Right kidney (tissue), 1 donor: ENCODE measurements at regions not wholly inside any gene's neighbourhood (a gene's known extent, or its start where the extent isn't known, plus 50 kb on each side); places are given as distances from the start of the nearest gene placed in this dataset.

ENCODE experiments used
- DNase-seq: peaks from one replicate; pipeline ENCODE4 v3.0.0-alpha.2; 2016

DNA sequence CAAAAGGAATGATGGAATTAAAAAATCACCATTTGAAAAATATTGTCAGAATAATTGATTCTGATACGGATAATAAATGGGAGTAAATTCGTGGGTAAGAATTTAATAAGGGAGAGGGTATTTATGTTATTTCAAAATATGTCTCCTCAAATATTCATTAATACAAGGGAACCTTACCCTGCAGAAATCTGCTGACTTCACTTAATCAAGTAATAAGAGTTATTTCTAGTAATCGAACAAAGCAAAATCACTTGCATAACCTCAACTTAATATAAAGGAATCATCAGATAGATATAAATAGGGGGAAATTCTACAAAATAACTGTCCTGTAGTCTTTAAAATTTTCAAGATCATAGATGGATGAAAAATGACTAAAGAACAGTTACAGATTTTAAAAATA, 1164.7 kb upstream of the GJE1 start:
- no peak for DNase-seq

DNA sequence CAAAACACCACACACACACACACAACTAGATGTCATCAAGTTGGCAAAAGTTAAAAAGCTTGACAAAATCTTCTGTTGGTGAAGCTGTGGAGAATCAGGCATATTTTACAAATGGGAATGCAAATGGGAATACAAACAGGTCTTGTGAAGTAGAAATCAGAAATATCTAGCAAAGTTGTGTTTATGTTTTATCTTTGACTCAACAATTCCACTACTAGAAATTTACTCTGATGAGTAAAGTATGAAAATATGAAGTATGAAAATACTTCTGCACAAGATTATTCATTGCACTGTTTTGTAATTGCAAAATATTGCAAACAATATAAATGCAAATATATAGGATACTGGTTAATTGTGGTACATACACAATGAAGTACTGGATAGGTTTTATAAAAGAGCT, 1166.0 kb upstream of the GJE1 start:
- no peak for DNase-seq

DNA sequence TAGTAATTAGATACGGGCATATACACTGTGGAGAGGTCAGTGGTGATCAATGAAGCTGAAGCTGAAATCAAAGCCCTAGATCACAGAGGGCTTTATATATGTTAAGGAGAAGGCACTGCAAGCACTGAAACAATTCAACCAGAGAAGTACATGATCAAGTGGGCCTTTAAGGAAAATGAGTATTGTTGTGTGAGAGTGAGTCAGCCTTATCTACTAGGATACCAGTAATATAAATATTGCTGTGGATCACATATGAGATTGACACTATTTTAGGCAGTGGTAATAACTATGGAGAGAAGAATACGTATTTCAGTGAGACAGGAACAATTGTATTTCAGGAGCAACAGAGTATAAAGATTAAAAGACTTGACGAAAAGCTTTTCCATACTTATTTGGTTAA, 1172.2 kb upstream of the GJE1 start:
- no peak for DNase-seq

DNA sequence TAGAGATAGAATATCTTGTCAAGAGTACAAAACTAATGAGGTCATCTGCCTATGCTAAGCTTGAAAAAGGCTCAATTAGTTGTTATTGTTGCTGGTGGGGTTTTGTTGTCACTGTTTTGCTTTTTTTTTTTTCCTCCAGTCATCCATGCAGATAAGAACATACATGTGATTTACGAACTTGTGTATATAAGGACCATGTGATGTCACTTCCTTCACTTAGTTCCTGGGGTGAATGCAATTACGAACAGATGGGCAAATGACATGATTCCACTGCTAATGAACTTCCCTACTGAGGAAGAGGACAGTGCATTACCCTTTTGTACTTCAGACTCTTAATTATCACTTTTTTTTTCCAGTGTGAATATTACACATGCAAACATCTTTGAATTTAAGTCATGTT, 1175.3 kb upstream of the GJE1 start:
- DNase-seq: no peak

DNA sequence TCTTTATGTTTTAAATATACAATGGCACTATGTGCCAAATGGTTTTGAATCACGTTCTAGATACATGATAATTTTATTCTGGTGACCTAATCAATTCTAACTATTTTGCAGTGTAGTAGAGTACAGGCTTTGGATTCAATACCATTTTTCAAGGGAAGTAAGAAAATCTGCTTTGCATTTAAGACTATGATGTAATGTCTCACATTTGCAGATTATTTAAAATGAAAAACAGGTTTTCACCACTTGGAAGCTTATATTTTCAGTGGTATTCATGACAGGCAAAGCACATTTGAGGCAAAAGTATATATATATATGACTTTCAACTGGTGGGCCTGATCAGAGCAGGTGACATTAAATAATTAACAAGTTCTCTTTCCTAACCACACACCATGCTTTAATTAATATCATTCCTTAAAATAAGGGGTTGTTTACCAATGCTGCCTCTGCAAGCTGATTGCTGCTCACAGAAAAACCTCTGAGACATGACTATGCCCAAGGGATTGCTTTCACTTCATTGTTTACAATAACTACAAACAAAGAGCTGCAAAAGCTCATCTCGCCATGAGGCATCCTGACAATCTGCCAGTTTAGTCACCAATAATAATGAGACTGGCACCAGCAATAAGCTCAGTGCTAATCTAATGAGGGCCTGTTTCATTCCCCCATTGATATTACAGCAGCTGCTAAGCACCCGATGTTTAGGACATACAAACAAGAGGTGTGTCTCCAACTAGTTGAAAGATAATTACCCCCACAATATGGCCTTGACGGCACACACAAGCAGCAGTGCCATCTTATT, 1176.0 kb upstream of the GJE1 start:
- DNase-seq: no peak

DNA sequence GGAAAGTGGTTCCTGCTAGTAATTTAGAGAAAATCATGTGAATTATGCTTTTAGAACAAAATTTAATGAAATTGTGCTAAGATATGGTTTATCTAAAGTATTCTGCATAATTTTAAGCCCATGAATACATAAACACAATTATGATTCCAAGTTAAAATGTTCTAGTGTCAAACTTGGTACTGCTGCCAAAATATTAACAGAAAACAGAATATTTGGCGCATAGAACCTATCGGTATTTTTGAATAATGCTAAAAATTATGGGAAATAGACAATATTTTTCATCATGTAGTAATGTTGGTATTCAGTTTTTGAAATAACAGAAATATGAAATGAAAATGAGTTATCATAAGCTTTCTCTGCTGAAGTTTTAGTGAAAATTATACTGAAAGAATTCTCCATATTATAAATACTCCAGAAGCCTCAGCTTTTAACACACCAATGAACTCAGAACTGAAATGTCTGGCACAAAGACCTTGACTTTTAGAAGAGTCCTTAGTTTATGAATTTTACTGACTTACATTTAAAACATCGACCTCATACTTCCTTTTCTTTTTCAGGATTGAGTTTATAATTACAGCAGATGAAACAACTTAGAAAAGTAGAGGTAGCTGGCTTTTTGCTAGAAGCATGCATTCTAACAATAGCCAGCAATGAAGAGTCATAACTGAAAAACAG, 1192.3 kb upstream of the GJE1 start:
- DNase-seq: no peak

DNA sequence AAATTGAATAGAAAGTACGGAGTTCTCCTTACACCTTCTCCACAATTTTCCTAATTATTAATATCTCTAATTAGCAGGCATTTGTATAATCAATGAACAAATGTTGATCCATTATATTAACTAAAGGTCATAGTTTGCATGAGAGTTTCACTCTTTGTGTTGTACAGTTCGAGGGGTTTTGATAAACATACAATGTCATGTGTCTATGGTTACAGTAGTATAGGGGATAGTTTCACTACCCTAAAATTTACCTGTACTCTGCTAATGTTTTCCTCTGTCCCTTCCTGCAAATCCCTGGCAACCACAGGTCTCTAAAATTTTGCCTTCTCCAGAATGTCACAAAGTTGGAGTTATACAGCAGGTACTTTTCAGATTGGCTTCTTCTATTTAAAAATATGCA, 1199.8 kb upstream of the GJE1 start:
- no peak for DNase-seq

DNA sequence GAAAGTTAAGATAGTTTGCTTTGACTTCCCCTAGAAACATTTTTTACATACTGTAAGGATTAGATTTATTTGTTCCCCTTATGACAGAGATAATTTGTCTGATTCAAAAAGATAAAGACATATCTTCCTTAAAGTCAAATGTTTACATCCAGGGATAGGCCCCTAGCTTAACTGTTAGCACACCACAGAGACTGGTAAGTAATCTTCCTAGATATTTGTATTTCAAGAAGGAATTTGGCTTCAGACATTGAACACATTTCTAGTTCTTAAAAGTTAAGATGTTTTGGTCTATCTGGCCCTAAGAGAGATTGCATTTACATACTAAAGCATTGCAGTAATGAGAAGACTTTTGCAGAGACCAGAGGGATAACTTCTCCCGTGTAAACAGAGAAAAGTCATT, 1201.1 kb upstream of the GJE1 start:
- no peak for DNase-seq

DNA sequence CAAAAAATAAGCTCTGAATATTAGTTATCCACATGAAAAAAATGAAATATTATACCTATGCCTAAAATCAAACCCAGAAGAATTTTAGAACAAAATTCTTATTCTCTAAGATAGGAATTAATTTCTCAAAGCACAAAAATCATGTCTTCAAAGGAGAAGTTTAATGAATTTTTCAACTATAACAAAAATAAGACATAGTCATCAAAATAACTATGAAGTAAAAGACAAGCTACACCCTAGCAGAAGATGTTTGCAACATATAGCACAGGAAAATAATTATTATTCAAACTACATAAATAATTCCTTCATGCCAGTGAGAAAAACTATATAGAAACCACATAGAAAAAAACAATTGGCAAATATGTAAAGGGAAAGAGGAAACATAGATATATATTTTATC, 1203.6 kb upstream of the GJE1 start:
- no peak for DNase-seq

DNA sequence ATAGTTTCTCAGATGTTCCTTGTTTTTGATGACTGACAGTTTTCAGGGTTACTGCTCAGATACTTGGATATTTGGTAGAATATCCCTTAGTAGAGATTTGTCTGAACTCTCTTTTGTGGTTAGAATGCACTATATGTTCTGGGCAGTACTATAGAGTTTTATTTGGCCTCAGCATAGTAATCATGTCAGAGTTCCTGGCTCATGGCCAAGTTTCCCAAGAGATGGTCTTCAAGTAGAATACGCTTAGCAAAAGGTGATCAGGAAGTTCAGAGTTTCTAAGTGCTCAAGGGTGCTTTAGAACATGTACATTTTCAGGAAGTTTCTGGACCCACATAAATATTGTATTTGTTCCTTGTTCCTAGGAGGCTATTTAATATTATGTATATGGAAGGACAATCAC, 1209.7 kb upstream of the GJE1 start:
- no peak for DNase-seq

DNA sequence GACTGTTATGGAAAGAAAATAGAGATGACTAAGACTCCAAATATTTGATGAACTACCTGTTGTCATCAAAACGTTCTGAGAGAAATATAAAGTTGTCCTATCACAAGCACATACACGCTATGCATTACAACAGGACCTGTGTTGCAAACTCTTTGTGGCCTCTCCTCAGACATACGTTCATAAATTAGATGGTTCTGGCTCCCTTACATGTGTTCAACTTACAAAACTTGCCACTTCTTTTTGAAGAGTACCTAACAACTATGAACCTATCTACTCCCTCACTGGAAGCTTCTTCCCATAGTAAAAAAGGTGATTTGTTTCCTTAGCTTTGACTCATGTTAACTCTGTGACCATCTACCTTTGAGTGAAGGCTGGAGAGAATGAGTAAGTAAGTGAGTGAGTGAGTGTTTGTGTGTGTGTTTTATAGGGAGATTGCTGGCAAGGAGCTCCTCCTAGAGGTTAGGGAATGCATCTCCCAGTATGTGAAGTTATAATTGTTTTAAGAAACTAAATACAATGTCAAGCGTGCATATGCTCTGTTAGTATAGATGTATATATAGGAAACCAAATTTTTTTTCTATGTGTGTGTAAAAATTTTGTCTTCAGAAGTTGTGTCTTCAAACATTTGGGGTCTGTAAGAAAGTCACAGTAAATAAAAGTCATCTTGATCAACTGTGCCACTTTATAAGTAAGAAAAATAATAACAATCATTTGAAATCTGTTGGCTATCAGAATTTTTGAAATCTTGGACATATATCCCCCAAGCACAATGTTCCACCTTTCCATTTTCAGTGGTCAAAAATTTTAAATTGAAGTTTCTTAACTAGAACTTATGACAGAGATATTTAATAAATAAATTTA, 1211.1 kb upstream of the GJE1 start:
- DNase-seq: peak; percentile 10

DNA sequence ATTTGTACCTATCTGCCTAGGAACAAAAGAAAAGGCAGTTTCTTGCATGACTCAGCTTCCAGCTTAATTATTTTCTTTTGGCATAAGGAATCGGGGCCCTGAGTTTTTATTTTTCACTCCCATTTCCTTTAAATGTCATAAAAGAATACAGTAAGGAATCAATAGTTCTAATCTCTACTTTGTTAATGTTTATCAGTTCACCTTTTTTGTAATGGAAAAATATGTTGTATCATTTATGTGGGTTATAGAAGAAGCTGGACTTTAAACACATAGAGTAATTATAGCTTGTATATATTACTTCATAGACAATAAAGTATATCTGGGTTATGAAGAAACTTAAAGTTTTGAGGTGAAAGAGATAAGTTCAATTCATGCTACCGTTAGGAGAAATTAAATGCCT, 1214.8 kb upstream of the GJE1 start:
- no peak for DNase-seq

DNA sequence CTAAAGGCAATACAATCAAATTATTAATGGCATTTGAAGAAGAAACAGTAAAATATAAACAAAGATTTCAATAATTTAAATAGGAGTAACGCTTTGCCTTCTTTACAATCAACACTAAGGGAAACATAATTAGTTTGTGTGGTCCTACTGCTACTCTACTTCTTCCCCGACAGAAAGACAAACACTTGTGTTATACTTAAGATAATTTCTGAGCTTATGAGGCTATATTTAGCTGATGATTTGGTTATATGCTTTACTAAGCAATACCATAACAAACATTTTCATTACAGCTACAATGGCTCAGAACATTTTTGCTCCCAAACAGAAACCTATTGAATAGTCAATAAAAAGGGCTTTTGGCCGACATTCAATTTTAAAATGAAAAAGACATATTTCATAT, 1217.2 kb upstream of the GJE1 start:
- DNase-seq: no peak

DNA sequence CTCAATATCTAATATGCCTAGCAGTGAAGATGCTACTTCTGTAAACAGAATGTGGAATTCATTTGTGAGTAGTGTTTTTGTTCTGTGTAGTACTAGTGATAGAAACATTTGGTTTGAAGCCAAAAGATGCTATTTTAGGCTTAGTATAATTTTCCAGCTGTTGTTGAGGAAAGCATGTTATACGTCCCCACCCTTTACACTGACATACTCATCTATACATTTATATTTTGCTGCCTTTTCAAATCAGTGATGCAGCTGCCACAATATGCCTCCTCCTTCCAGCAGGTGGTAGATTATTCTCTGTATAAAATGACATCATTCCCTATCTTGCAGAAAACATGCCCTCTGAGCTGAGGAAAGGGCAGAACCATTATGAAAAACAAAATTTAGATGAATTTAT, 1217.6 kb upstream of the GJE1 start:
- no peak for DNase-seq

DNA sequence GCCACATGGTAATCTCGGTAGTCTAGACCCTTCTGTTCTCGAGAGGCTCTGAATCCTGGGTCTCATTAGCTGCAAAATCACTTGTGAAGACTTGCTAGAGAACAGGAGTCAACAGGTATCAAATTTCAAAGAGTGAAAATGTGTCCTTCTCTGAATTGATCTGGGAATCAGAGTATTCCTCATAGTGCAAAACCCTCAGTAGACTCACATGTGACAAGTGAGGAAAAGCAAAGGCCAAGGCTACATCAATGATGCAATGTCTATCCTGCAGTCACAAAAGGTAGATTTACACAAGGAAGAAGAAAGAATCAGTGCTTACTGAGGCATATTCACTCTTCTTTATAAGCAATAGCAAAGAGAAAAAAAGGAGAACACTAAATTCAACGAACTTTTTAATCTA, 1220.0 kb upstream of the GJE1 start:
- no peak for DNase-seq

DNA sequence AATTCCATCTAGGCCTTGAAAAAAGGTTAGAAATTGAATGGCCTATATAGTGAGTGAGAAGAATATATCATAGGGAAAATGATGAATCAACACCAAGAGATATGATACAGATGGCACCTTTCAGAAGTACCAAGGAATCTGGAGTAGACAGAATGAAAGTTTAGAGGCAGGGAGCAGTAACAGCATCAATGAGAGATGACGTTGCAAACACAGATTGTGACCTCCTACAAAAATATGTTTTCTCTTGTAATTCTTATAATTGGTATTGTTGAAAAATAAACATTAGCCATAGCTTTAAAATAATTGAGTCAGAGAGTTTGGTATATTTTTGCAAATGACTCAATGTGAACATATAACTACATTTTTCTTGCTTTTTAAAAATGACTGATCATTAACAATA, 1223.1 kb upstream of the GJE1 start:
- no peak for DNase-seq

DNA sequence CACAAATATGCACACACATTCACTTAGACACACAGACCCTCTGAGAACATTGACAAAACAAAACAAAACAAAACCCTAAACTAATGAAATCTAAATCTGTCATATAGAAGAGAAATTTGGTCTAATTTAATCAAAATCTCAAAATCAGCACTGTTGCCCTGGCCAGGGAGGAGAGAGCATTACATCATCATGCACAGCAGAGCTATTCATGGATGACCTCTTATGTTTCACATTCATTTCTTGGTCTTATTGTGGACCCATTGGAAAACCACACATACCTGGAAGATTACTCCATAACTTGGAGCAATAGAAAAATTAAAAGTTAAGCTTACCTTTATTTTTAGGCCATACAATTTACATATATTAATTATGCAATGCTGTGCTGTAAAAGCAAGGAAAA, 1223.6 kb upstream of the GJE1 start:
- no peak for DNase-seq

DNA sequence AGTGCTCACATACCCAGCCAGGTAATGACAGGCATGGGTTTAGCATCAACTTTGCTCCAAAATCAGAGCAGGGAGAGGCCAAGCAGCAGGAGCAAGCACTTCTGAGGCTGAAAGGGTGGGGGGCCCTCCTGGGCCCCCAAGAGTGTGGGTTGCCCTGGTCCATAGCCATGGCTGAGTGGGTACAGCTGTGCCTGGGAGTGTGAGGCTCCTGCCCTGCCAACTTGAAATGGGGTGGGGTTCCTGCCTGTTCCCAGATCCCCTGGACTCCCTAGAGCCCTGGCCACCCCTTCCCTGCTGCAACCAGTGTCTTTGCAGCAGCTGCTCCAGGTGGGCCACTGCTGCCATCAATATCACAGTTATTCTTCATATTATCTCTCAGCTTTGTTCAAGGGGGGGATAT, 1224.2 kb upstream of the GJE1 start:
- DNase-seq: no peak

DNA sequence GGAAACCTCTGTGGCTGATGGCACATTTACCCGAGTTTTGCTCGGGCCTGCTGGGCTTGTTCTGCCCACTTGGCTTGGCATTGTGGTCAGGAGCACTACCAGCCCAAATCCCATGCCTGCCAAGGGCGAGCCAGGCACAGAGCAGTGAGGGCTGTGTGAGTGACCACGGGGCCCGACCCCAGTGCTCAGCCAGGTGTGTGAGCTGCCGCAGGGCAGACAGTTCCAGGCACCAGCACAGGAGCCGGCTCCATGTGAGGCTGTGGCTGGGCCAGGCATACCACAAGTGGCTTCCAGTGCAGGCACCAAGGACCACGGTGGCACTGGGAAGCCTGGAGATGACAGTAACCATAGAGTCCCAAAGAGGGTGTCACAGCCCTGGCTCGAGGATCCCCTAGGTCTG, 1225.5 kb upstream of the GJE1 start:
- no peak for DNase-seq

DNA sequence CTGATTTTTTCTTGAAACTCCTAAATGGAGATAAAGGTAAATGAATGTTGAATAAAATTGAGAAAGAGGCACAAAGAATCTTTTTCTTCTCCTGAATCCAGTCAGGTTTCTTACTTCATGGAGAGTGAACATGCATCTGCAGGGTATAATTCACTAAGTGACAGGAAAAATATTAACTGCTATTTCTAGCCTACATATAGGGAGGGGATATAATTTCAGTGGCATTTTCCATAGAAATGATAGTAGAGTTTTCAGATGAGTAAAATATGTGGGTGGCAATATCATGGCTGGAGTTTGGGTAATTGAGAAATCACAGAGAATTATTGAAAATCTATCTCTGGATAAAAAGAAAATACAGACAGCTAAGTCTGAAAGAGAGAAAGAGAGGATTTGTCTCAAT, 1227.0 kb upstream of the GJE1 start:
- no peak for DNase-seq

DNA sequence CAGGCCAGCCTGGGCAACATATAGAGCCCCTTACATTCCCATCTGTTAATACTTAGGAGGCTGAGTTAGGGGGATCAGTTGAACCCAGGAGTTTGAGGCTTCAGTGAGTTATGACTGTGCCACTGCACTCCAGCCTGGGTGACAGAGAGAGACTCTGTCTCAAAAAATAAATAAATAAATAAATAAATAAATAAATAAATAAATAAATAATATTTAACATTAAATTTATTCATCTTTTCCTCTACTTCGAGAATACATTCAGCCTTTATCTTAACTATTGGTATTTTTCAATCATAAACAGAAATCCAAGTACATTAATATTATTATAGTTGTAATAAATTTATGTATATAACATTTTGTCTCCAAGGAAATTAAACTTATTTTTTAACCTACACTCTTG, 1227.7 kb upstream of the GJE1 start:
- DNase-seq: no peak

DNA sequence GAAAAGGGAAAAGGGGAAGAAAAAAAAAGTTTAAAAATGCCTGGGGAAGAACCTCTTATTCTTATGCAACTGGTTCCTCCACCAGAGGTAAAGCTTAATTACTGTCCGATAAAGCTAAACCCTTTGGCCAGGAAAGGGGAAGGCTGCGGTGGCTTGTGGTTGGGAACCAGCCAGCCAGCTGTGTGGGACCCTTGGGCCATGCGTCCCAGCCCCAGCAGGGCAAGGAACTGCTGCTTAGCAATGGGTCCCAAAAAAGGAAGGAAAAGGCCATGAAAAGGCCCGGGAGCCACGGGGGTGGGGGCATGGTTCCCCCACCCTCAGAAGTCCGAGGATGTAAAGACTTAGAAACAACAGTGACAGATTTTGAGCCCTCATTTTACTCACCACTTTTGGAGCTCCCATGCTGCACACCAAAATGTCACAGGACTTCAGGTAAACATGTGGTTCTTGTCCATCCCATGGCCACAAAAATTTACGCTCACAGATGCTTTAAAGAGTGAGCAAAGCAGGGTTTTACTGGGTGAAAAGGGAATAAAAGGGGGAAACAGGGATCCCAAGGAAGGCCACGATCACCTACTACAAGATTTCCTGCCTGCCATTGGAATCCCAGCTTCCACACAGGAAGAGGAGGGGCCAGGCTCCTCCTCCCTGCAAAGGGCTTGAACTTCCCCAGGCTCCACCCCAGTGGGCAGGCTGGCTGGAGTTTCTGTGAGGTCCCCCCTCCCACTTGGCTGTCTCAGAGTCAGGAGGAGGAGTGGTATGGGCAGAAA, 1234.7 kb upstream of the GJE1 start:
- no peak for DNase-seq

DNA sequence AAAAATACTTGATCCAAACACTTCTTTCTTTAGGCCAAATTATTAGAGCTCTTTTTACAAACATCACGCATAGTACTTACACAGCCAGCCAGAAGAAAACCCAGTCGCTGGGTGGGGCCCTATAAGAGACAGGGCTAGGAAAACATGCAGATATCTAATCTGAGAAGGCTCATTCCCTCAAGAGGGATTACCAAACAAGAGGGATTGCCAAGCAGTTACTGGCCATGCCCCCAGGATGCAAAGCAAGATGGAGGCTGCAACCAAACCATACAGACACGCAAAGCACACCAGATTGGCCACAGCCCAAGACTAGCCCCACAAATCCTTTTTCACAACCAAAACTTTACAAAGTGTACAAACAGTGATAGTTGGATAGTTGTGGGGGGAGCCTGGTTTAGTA, 1235.4 kb upstream of the GJE1 start:
- no peak for DNase-seq
